ENCODE measurements at regions not wholly inside any gene's neighbourhood (a gene's known extent, or its start where the extent isn't known, plus 50 kb on each side); places are given as distances from the start of the nearest gene placed in this dataset.
A peak's percentile ranks its signal among the peaks of the same experiment; 100 is the strongest.

GRCh38 chr5:35483780-35484179 is 133.9 kb upstream of the SPEF2 start:
- no TSS peak for BruUV-seq (replicated peaks)
- intact Hi-C loops (cut with micrococcal nuclease; ENCODE audit: unreplicated experiment), result no loop called here

GRCh38 chr5:35483191-35483590 is 134.5 kb upstream of the SPEF2 start:
- CTCF ChIA-PET, result no interaction called here

More at GRCh38 chr5:35483780-35484179, 133.9 kb upstream of the SPEF2 start:
- CTCF ChIA-PET, result no interaction called here
- no peaks in the 10 kb centered on the region for H3K4me1 Mint-ChIP-seq (ENCODE audit: low read depth, unreplicated experiment)
- H3K27ac Mint-ChIP-seq (ENCODE audit: unreplicated experiment), result no peak overlapping the region
- TF ChIP-seq, protein P1, sequence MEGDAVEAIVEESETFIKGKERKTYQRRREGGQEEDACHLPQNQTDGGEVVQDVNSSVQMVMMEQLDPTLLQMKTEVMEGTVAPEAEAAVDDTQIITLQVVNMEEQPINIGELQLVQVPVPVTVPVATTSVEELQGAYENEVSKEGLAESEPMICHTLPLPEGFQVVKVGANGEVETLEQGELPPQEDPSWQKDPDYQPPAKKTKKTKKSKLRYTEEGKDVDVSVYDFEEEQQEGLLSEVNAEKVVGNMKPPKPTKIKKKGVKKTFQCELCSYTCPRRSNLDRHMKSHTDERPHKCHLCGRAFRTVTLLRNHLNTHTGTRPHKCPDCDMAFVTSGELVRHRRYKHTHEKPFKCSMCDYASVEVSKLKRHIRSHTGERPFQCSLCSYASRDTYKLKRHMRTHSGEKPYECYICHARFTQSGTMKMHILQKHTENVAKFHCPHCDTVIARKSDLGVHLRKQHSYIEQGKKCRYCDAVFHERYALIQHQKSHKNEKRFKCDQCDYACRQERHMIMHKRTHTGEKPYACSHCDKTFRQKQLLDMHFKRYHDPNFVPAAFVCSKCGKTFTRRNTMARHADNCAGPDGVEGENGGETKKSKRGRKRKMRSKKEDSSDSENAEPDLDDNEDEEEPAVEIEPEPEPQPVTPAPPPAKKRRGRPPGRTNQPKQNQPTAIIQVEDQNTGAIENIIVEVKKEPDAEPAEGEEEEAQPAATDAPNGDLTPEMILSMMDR (IDR thresholded peaks at IDR 0.05; ENCODE audit: unreplicated experiment), result no peak
- DNase-seq, result no peak
- H3K4me3 Mint-ChIP-seq (ENCODE audit: low read depth, unreplicated experiment), result no peak overlapping the region
- H3K36me3 Mint-ChIP-seq (ENCODE audit: insufficient read depth, unreplicated experiment), result peaks cover 4% of the 10 kb centered on the region
- H3K27me3 Mint-ChIP-seq (ENCODE audit: unreplicated experiment), result no peaks in the 10 kb centered on the region
- H3K9me3 Mint-ChIP-seq (ENCODE audit: low read depth, unreplicated experiment), result no peaks in the 10 kb centered on the region

GRCh38 chr5:35482167-35482755 is 135.4 kb upstream of the SPEF2 start:
- Mint-ChIP-seq H3K9me3 (ENCODE audit: low read depth, unreplicated experiment) (no peaks in the 10 kb centered on the region), H3K27ac (ENCODE audit: unreplicated experiment) (no peak overlapping the region), H3K36me3 (ENCODE audit: insufficient read depth, unreplicated experiment) (peaks cover 4% of the 10 kb centered on the region), H3K4me3 (ENCODE audit: low read depth, unreplicated experiment) (no peak overlapping the region), H3K4me1 (ENCODE audit: low read depth, unreplicated experiment) (no peaks in the 10 kb centered on the region), H3K27me3 (ENCODE audit: unreplicated experiment) (no peaks in the 10 kb centered on the region)
- intact Hi-C loops (cut with micrococcal nuclease; ENCODE audit: unreplicated experiment), result no loop called here
- TF ChIP-seq, protein P1 (IDR thresholded peaks at IDR 0.05; ENCODE audit: unreplicated experiment), result no peak
- DNase-seq, result no peak
- CTCF ChIA-PET, result no interaction called here
- no TSS peak for BruUV-seq (replicated peaks)

More at GRCh38 chr5:35483191-35483590, 134.5 kb upstream of the SPEF2 start:
- no peaks in the 10 kb centered on the region for H3K4me1 Mint-ChIP-seq (ENCODE audit: low read depth, unreplicated experiment)
- BruUV-seq (replicated peaks), result no TSS peak
- H3K27ac Mint-ChIP-seq (ENCODE audit: unreplicated experiment), result no peak overlapping the region
- DNase-seq, result no peak
- no peak overlapping the region for H3K4me3 Mint-ChIP-seq (ENCODE audit: low read depth, unreplicated experiment)
- H3K27me3 Mint-ChIP-seq (ENCODE audit: unreplicated experiment), result no peaks in the 10 kb centered on the region
- intact Hi-C loops (cut with micrococcal nuclease; ENCODE audit: unreplicated experiment), result no loop called here
- TF ChIP-seq, protein P1 (IDR thresholded peaks at IDR 0.05; ENCODE audit: unreplicated experiment), result no peak
- H3K9me3 Mint-ChIP-seq (ENCODE audit: low read depth, unreplicated experiment), result no peaks in the 10 kb centered on the region
- peaks cover 4% of the 10 kb centered on the region for H3K36me3 Mint-ChIP-seq (ENCODE audit: insufficient read depth, unreplicated experiment)

DNA sequence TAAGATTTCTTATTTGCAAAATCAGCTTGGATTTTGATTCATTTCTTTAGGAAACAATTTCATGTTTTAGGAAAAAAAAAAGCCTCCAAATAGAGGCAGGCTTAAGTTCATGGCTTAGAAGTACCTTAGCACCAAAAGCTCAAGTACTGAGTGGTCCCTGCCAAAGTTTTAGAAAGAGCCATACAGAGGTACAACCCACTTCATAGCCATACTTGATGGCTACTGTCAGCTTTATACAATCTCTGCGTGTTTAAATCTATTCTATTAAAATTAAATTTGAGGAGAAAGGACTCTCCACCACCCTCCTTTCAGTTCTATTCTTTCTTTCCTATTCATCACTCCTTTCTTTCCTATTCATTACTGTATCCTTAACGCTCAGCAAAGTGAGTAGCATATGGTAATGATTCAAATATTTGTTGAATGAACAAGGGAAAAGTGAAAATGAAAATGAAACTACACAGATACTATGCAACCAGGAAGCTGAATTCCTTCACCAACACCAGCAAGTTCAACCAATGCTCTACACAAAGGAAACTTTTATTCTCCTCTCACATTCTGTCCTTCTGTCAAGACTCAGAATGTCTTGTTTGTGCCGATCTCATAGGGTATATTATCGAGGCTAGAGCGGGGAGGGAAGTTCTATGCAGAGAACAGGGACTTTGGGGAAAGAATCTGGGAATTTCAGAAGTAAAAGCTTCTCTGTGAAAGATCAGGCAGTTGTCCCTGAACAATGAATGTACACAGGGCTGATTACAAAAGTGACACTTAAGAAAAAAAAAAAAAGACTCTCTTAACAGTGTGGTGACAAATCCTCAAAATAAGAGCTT is 138.6 kb upstream of the SPEF2 start:
- intact Hi-C loops (cut with micrococcal nuclease; ENCODE audit: unreplicated experiment), result loop anchor here (5.0 kb wide), 1 partner anchor 138 kb away; the partner anchor contains the start of gene SPEF2
- TF ChIP-seq, protein P1 (IDR thresholded peaks at IDR 0.05; ENCODE audit: unreplicated experiment), result no peak
- no peaks in the 10 kb centered on the region for H3K27me3 Mint-ChIP-seq (ENCODE audit: unreplicated experiment)
- BruUV-seq (replicated peaks), result no TSS peak
- H3K27ac Mint-ChIP-seq (ENCODE audit: unreplicated experiment), result peak overlapping the region; percentile 96
- H3K4me1 Mint-ChIP-seq (ENCODE audit: low read depth, unreplicated experiment), result no peaks in the 10 kb centered on the region
- H3K9me3 Mint-ChIP-seq (ENCODE audit: low read depth, unreplicated experiment), result no peaks in the 10 kb centered on the region
- peak; percentile 21 for DNase-seq
- CTCF ChIA-PET, result interaction anchor here (0.6 to 0.9 kb wide), 4 partner anchors 12 to 447 kb away, joined by 3 to 6 read pairs (median 3); partner anchors contain the start of gene PRLR
- H3K36me3 Mint-ChIP-seq (ENCODE audit: insufficient read depth, unreplicated experiment), result peaks cover 4% of the 10 kb centered on the region
- H3K4me3 Mint-ChIP-seq (ENCODE audit: low read depth, unreplicated experiment), result peak overlapping the region; percentile 79
